Hepatocyte (in vitro differentiated cells): ENCODE measurements at regions not wholly inside any gene's neighbourhood (a gene's known extent, or its start where the extent isn't known, plus 50 kb on each side); places are given as distances from the start of the nearest gene placed in this dataset.

Experiments used
- DNase-seq: peaks from one replicate; pipeline ENCODE4 v3.0.0-alpha.2; 2016; ENCODE audit warnings: low spot score
- H2AFZ ChIP-seq: fragments of 200-600 bp; sonication (generic); 2 replicates; pipeline ENCODE4 v1.6.0; 2016; ENCODE audit warnings: antibody characterized with exemption, mild to moderate bottlenecking
- H3K27ac ChIP-seq: fragments of 200-600 bp; sonication (generic); 2 replicates; pipeline ENCODE4 v1.5.1; 2016; ENCODE audit warnings: mild to moderate bottlenecking
- H3K27me3 ChIP-seq: fragments of 200-600 bp; sonication (generic); 2 replicates; pipeline ENCODE4 v1.6.1; 2016
- H3K36me3 ChIP-seq: fragments of 200-600 bp; sonication (generic); replicated peaks from 2 replicates; pipeline ENCODE4 v1.5.1; 2016; ENCODE audit warnings: low read depth; ENCODE audit not compliant: insufficient read depth
- H3K4me1 ChIP-seq: fragments of 200-600 bp; sonication (generic); 2 replicates; pipeline ENCODE4 v1.5.1; 2016; ENCODE audit warnings: mild to moderate bottlenecking, moderate library complexity; ENCODE audit not compliant: insufficient read depth
- H3K4me2 ChIP-seq: fragments of 200-600 bp; sonication (generic); 2 replicates; pipeline ENCODE4 v1.6.0; 2016
- H3K4me3 ChIP-seq: fragments of 200-600 bp; sonication (generic); 2 replicates; pipeline ENCODE4 v1.5.1; 2016; ENCODE audit warnings: mild to moderate bottlenecking
- H3K79me2 ChIP-seq: fragments of 200-600 bp; sonication (generic); 2 replicates; pipeline ENCODE4 v1.6.0; 2017; ENCODE audit warnings: mild to moderate bottlenecking
- H3K9me2 ChIP-seq: fragments of 200-600 bp; sonication (generic); replicated peaks from 2 replicates; pipeline ENCODE4 v1.6.0; 2017; ENCODE audit warnings: mild to moderate bottlenecking; ENCODE audit not compliant: insufficient read depth
- H3K9me3 ChIP-seq: fragments of 200-600 bp; sonication (generic); 2 replicates; pipeline ENCODE4 v1.5.1; 2016; ENCODE audit warnings: low read depth, mild to moderate bottlenecking
- H4K20me1 ChIP-seq: fragments of 200-600 bp; sonication (generic); 2 replicates; pipeline ENCODE4 v1.6.0; 2016; ENCODE audit warnings: mild to moderate bottlenecking; ENCODE audit not compliant: insufficient read depth, poor library complexity, severe bottlenecking
- CTCF ChIP-seq: fragments of 200-600 bp; sonication (generic); IDR thresholded peaks from 2 replicates; pipeline ENCODE4 v1.5.1; 2016; ENCODE audit warnings: antibody characterized with exemption, mild to moderate bottlenecking; ENCODE audit not compliant: poor library complexity
- EZH2 ChIP-seq: fragments of 200-600 bp; sonication (generic); IDR thresholded peaks from 2 replicates; pipeline ENCODE4 v1.6.1; 2016; ENCODE audit warnings: antibody characterized with exemption, mild to moderate bottlenecking, borderline replicate concordance
- EZH2phosphoT487 ChIP-seq: fragments of 200-600 bp; sonication (generic); IDR thresholded peaks from one replicate; pipeline ENCODE4 v1.6.1; 2018; ENCODE audit warnings: antibody characterized with exemption, mild to moderate bottlenecking, low read depth, moderate library complexity; ENCODE audit not compliant: unreplicated experiment, severe bottlenecking
- WGBS: methylation state at CpG from one replicate; pipeline ENCODE4 v1.1.6; 2016; ENCODE audit warnings: low lambda C conversion rate; ENCODE audit errors: missing lambda C conversion rate; 5-methylcytosine and 5-hydroxymethylcytosine counted together

GRCh38 chr1:87684194-87684593 lies 355.5 kb downstream of the LMO4 start:
- Histone ChIP-seq H3K4me1 (peaks cover 49% of the 10 kb centered on the region), H4K20me1 (no peaks in the 10 kb centered on the region), H2AFZ (peak overlapping the region; percentile 77), H3K4me3 (peak overlapping the region; percentile 40), H3K36me3 (no peaks in the 10 kb centered on the region), H3K9me3 (no peaks in the 10 kb centered on the region), H3K79me2 (no peaks in the 10 kb centered on the region), H3K27ac (peak overlapping the region; percentile 88), H3K4me2 (peak overlapping the region; percentile 80), H3K27me3 (no peaks in the 10 kb centered on the region), H3K9me2 (no peaks in the 10 kb centered on the region)
- 23% methylated on average over 14 of the region's 14 CpGs for WGBS
- DNase-seq = peak; percentile 32
- TF ChIP-seq EZH2phosphoT487 (no peak), CTCF (no peak), EZH2 (no peak)

DNA sequence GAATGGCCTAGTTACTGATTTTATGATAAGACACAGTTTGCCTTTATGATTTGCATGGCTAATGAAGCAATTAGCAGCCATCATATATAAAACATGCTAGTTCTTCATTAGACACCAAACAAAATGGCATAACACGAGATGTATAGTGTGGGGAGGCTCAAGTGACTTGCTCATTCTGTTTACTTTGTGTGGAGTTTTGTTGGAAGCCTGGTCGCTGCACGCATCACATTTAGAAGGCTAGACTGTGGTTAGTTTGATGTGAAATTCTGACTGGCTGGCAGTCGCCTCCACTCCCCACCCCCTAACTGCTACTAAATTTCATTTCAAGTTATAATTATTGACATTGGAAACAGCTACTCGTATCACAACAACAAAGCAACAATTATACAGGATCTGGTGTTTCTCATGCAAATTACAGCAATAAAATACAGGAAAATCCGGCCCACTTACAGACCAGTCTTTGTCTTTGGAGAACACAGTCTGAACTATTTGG lies 356.1 kb downstream of the LMO4 start:
- Histone ChIP-seq H3K4me1 (peaks cover 51% of the 10 kb centered on the region), H2AFZ (peak overlapping the region; percentile 77), H3K27me3 (no peaks in the 10 kb centered on the region), H3K79me2 (no peaks in the 10 kb centered on the region), H4K20me1 (no peaks in the 10 kb centered on the region), H3K9me2 (no peaks in the 10 kb centered on the region), H3K36me3 (no peaks in the 10 kb centered on the region), H3K4me2 (peak overlapping the region; percentile 80), H3K9me3 (no peaks in the 10 kb centered on the region), H3K4me3 (peak overlapping the region; percentile 40), H3K27ac (peak overlapping the region; percentile 88)
- WGBS = 39% methylated on average over 6 of the region's 6 CpGs
- TF ChIP-seq EZH2phosphoT487 (no peak), EZH2 (no peak), CTCF (no peak)
- peak; percentile 36 for DNase-seq

GRCh38 chr1:87685311-87686135 lies 356.8 kb downstream of the LMO4 start:
- Histone ChIP-seq H3K27ac (peak overlapping the region; percentile 88), H2AFZ (peak overlapping the region; percentile 77), H3K4me3 (no peak overlapping the region)

More at GRCh38 chr1:87685311-87686135, 356.8 kb downstream of the LMO4 start:
- H3K9me2 ChIP-seq = no peaks in the 10 kb centered on the region
- no peaks in the 10 kb centered on the region for H3K36me3 ChIP-seq
- peak; percentile 11 for DNase-seq
- no peaks in the 10 kb centered on the region for H3K79me2 ChIP-seq
- no peaks in the 10 kb centered on the region for H4K20me1 ChIP-seq
- H3K9me3 ChIP-seq = no peaks in the 10 kb centered on the region
- 37% methylated on average over 16 of the region's 16 CpGs for WGBS
- H3K27me3 ChIP-seq = no peaks in the 10 kb centered on the region
- peaks cover 56% of the 10 kb centered on the region for H3K4me1 ChIP-seq
- TF ChIP-seq EZH2 (no peak), EZH2phosphoT487 (no peak), CTCF (no peak)
- peak overlapping the region; percentile 80 for H3K4me2 ChIP-seq
